ENCODE measurements at regions not wholly inside any gene's neighbourhood (a gene's known extent, or its start where the extent isn't known, plus 50 kb on each side); places are given as distances from the start of the nearest gene placed in this dataset.

DNA sequence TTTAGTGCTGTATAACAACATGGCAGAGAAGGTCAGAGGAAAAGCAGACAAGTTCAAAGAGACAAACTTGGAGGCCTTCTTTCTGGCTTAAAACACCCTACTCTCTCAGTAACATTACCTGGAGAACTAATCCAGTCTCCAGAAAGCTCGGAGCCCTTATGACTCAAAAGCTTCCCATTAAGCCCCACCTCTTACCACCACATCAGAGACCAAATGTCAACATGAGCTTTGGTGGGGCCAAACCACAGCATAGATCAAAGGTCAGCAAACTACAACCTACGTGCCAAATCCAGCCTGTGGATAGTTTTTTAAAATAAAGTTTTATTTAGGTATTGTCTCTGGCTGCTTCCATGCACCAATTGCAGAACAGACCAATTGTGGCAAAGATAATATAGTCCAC, 589.9 kb downstream of the DNAH5 start:
- ChIA-PET CTCF (interaction anchor here (0.5 kb wide), 1 partner anchor 998 kb away, joined by 4 read pairs; no protein-coding TSS in a partner anchor), POLR2A (no interaction called here)
- Histone ChIP-seq H3K4me3 (ENCODE audit: low read depth, low read length) (no peak overlapping the region), H3K4me1 (ENCODE audit: control insufficient read depth, insufficient read depth, low read length) (no peaks in the 10 kb centered on the region), H3K36me3 (ENCODE audit: control insufficient read depth in 2 of 2, insufficient read depth in 1 of 2, low read length in 2 of 2) (no peaks in the 10 kb centered on the region), H3K27ac (ENCODE audit: extremely low read depth, low read depth, low read length) (no peak overlapping the region), H3K9me3 (ENCODE audit: control insufficient read depth, insufficient read depth, low read depth, low read length) (no peaks in the 10 kb centered on the region)
- TF ChIP-seq RBAK (tag by site-specific recombination; IDR thresholded peaks at IDR 0.05) (no peak), FEZF1 (tag by site-specific recombination; IDR thresholded peaks at IDR 0.05) (no peak), ZNF248 (tag by site-specific recombination; IDR thresholded peaks at IDR 0.05) (no peak), MYNN (tag by site-specific recombination; IDR thresholded peaks at IDR 0.05; ENCODE audit: borderline replicate concordance) (no peak), ZNF747 (tag by site-specific recombination; IDR thresholded peaks at IDR 0.05) (no peak), ZNF391 (tag by site-specific recombination; IDR thresholded peaks at IDR 0.05; ENCODE audit: borderline replicate concordance, low read depth) (no peak), ZNF202 (tag by site-specific recombination; IDR thresholded peaks at IDR 0.05; ENCODE audit: borderline replicate concordance) (no peak), ZNF23 (tag by site-specific recombination; IDR thresholded peaks at IDR 0.05; ENCODE audit: borderline replicate concordance) (no peak), ZNF184 (tag by site-specific recombination; IDR thresholded peaks at IDR 0.05) (no peak), ZNF610 (tag by site-specific recombination; IDR thresholded peaks at IDR 0.05; ENCODE audit: borderline replicate concordance) (no peak), TCF7L2 (IDR thresholded peaks at IDR 0.05; ENCODE audit: borderline replicate concordance, low read depth, low read length) (no peak), ZNF10 (tag by site-specific recombination; IDR thresholded peaks at IDR 0.05) (no peak), ZNF624 (tag by site-specific recombination; IDR thresholded peaks at IDR 0.05) (no peak), ZNF132 (tag by site-specific recombination; IDR thresholded peaks at IDR 0.05; ENCODE audit: borderline replicate concordance) (no peak), GLIS1 (tag by site-specific recombination; IDR thresholded peaks at IDR 0.05) (no peak), ZNF600 (tag by site-specific recombination; IDR thresholded peaks at IDR 0.05) (no peak)
- TF ChIP-seq, protein P1, sequence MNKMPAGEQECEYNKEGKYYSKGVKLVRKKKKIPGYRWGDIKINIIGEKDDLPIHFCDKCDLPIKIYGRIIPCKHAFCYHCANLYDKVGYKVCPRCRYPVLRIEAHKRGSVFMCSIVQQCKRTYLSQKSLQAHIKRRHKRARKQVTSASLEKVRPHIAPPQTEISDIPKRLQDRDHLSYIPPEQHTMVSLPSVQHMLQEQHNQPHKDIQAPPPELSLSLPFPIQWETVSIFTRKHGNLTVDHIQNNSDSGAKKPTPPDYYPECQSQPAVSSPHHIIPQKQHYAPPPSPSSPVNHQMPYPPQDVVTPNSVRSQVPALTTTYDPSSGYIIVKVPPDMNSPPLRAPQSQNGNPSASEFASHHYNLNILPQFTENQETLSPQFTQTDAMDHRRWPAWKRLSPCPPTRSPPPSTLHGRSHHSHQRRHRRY (tag by site-specific recombination; IDR thresholded peaks at IDR 0.05) = no peak
- TF ChIP-seq, protein P2, sequence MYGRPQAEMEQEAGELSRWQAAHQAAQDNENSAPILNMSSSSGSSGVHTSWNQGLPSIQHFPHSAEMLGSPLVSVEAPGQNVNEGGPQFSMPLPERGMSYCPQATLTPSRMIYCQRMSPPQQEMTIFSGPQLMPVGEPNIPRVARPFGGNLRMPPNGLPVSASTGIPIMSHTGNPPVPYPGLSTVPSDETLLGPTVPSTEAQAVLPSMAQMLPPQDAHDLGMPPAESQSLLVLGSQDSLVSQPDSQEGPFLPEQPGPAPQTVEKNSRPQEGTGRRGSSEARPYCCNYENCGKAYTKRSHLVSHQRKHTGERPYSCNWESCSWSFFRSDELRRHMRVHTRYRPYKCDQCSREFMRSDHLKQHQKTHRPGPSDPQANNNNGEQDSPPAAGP (tag by site-specific recombination; IDR thresholded peaks at IDR 0.05) = no peak
- TF ChIP-seq, protein P3, sequence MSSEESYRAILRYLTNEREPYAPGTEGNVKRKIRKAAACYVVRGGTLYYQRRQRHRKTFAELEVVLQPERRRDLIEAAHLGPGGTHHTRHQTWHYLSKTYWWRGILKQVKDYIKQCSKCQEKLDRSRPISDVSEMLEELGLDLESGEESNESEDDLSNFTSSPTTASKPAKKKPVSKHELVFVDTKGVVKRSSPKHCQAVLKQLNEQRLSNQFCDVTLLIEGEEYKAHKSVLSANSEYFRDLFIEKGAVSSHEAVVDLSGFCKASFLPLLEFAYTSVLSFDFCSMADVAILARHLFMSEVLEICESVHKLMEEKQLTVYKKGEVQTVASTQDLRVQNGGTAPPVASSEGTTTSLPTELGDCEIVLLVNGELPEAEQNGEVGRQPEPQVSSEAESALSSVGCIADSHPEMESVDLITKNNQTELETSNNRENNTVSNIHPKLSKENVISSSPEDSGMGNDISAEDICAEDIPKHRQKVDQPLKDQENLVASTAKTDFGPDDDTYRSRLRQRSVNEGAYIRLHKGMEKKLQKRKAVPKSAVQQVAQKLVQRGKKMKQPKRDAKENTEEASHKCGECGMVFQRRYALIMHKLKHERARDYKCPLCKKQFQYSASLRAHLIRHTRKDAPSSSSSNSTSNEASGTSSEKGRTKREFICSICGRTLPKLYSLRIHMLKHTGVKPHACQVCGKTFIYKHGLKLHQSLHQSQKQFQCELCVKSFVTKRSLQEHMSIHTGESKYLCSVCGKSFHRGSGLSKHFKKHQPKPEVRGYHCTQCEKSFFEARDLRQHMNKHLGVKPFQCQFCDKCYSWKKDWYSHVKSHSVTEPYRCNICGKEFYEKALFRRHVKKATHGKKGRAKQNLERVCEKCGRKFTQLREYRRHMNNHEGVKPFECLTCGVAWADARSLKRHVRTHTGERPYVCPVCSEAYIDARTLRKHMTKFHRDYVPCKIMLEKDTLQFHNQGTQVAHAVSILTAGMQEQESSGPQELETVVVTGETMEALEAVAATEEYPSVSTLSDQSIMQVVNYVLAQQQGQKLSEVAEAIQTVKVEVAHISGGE (tag by site-specific recombination; conservative IDR thresholded peaks at IDR 0.05; ENCODE audit: low read depth) = no peak
- TF ChIP-seq, protein P4, sequence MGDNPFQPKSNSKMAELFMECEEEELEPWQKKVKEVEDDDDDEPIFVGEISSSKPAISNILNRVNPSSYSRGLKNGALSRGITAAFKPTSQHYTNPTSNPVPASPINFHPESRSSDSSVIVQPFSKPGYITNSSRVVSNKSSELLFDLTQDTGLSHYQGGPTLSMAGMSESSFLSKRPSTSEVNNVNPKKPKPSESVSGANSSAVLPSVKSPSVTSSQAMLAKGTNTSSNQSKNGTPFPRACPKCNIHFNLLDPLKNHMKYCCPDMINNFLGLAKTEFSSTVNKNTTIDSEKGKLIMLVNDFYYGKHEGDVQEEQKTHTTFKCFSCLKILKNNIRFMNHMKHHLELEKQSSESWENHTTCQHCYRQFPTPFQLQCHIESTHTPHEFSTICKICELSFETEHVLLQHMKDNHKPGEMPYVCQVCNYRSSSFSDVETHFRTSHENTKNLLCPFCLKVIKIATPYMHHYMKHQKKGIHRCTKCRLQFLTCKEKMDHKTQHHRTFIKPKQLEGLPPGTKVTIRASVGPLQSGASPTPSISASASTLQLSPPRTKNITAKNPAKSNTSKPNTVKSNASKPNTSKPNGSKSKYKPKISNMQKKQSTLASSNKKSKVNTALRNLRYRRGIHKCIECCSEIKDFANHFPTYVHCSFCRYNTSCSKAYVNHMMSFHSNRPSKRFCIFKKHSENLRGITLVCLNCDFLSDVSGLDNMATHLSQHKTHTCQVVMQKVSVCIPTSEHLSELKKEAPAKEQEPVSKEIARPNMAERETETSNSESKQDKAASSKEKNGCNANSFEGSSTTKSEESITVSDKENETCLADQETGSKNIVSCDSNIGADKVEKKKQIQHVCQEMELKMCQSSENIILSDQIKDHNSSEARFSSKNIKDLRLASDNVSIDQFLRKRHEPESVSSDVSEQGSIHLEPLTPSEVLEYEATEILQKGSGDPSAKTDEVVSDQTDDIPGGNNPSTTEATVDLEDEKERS (tag by site-specific recombination; IDR thresholded peaks at IDR 0.05) = no peak
